HL-60 (cell line): ENCODE measurements at regions not wholly inside any gene's neighbourhood (a gene's known extent, or its start where the extent isn't known, plus 50 kb on each side); places are given as distances from the start of the nearest gene placed in this dataset.

Experiments used
- GABPA ChIP-seq: IDR thresholded peaks from 2 replicates; pipeline ENCODE4 v1.6.1; 2012; ENCODE audit warnings: low read depth
- POLR2AphosphoS5 ChIP-seq: IDR thresholded peaks from 2 replicates; pipeline ENCODE4 v1.6.1; 2012; ENCODE audit warnings: low read depth
- REST ChIP-seq: IDR thresholded peaks from 2 replicates; pipeline ENCODE4 v1.6.1; 2012; ENCODE audit warnings: low read depth; ENCODE audit not compliant: insufficient replicate concordance
- SPI1 ChIP-seq: IDR thresholded peaks from 2 replicates; pipeline ENCODE4 v1.6.1; 2012; ENCODE audit warnings: low read depth, mild to moderate bottlenecking, borderline replicate concordance
- TF ChIP-seq, protein P1 (sequence below): IDR thresholded peaks from one replicate; pipeline ENCODE4 v1.5.1; 2011; ENCODE audit warnings: low read length, control low read depth, inconsistent platforms; ENCODE audit not compliant: insufficient read depth

GRCh38 chr14:55864890-55865655, 253.1 kb upstream of the PELI2 start:
- TF ChIP-seq, protein P1, sequence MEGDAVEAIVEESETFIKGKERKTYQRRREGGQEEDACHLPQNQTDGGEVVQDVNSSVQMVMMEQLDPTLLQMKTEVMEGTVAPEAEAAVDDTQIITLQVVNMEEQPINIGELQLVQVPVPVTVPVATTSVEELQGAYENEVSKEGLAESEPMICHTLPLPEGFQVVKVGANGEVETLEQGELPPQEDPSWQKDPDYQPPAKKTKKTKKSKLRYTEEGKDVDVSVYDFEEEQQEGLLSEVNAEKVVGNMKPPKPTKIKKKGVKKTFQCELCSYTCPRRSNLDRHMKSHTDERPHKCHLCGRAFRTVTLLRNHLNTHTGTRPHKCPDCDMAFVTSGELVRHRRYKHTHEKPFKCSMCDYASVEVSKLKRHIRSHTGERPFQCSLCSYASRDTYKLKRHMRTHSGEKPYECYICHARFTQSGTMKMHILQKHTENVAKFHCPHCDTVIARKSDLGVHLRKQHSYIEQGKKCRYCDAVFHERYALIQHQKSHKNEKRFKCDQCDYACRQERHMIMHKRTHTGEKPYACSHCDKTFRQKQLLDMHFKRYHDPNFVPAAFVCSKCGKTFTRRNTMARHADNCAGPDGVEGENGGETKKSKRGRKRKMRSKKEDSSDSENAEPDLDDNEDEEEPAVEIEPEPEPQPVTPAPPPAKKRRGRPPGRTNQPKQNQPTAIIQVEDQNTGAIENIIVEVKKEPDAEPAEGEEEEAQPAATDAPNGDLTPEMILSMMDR, result no peak
- TF ChIP-seq POLR2AphosphoS5, result no peak
- TF ChIP-seq GABPA, result no peak
- TF ChIP-seq SPI1, result no peak
- no peak for TF ChIP-seq REST
